GM23248 (cell line): ENCODE measurements at regions not wholly inside any gene's neighbourhood (a gene's known extent, or its start where the extent isn't known, plus 50 kb on each side); places are given as distances from the start of the nearest gene placed in this dataset.

ENCODE experiments used
- EZH2 ChIP-seq: fragments of 200-600 bp; sonication (generic); IDR thresholded peaks from 2 replicates; pipeline ENCODE4 v1.6.1; 2018; ENCODE audit warnings: antibody characterized with exemption, mild to moderate bottlenecking; ENCODE audit not compliant: insufficient read depth, poor library complexity, severe bottlenecking
- EZH2phosphoT487 ChIP-seq: fragments of 200-600 bp; sonication (generic); IDR thresholded peaks from 2 replicates; pipeline ENCODE4 v1.6.1; 2018; ENCODE audit warnings: antibody characterized with exemption, moderate library complexity, mild to moderate bottlenecking, low read depth; ENCODE audit not compliant: insufficient read depth

DNA sequence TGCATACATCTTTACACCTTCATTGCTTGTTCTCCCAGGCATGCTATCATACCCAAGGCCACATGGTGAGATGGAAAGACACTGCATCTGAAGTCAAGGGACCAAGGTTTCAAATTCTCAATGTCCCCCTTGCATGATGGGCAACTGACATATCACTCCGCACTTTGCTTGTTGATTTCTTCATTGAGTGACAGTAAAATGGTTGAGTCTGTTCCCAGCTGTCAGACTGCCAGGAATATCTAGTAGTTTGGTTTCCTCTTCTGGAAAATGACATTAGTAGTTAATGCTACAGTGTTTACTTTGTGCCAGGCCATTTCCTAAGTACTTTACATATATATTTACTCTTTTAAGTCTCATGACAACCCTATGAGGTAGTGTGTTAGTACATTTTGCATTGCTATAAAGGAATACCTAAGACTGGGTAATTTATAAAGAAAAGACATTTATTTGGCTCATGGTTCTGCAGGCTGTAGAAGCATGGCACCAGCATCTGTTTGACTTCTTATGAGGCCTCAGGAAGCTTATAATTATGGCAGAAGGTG lies 114.4 kb downstream of the PCSK1 start:
- TF ChIP-seq EZH2 (no peak), EZH2phosphoT487 (no peak)
